K562 (cell line): ENCODE measurements at regions not wholly inside any gene's neighbourhood (a gene's known extent, or its start where the extent isn't known, plus 50 kb on each side); places are given as distances from the start of the nearest gene placed in this dataset.

ENCODE experiments used
- ATAC-seq: fragments of 200-7000 bp; cut with Tn5 transposase; 3 replicates; pipeline ENCODE4 v1.9.1; 2020; ENCODE audit warnings: moderate library complexity
- BruUV-seq: library from RNA; stranded (reverse); fragments of 400-500 nt; replicated peaks from 2 replicates; lab custom pipeline; 2021; lab: Mats Ljungman, UMichigan
- CTCF ChIA-PET: fragments of 300-600 bp; formaldehyde crosslinking; extraction: SDS; loops from one replicate; lab custom pipeline; 2021; ENCODE audit warnings: low intra/inter-chr PET ratio; lab: Yijun Ruan, JAX
- POLR2A ChIA-PET: fragments of 300-600, 350-650 bp; sonication (Branson Sonifier 250); formaldehyde crosslinking; extraction: SDS; loops from one replicate; lab custom pipeline; 2021; ENCODE audit warnings: antibody characterized with exemption, inconsistent platforms; lab: Yijun Ruan, JAX
- DNase-seq, 4 experiments: peaks; one replicate each; pipeline versions ENCODE4 v3.0.0 to v3.0.0-alpha.2; 2011 to 2018; ENCODE audit warnings: low spot score in 3 of 4, mixed read lengths in 3 of 4; ENCODE audit errors: extremely low read depth in 1 of 4
- FAIRE-seq: peaks from 2 replicates; lab custom pipeline; 2011; peaks lifted over from hg19 to GRCh38; lab: Jason Lieb, UNC
- H2AFZ ChIP-seq: 2 replicates; pipeline ENCODE4 v1.6.0; 2011; ENCODE audit warnings: low read depth, low read length, control low read depth, inconsistent platforms
- H3K27ac ChIP-seq: fragments of 200-600 bp; 3 replicates; pipeline ENCODE4 v1.8.0; 2011; ENCODE audit warnings: low read depth, mild to moderate bottlenecking, control low read depth, inconsistent platforms, low read length, moderate library complexity, mixed read lengths; ENCODE audit errors: extremely low read depth
- H3K27me3 ChIP-seq, 2 experiments: fragments of 300-600 bp in 1 of 2; 2 replicates in 1 of 2; 3 replicates in 1 of 2; pipeline versions ENCODE4 v1.6.0 to v1.8.0; 2011; ENCODE audit warnings: inconsistent platforms in 2 of 2, low read length in 2 of 2, mild to moderate bottlenecking in 1 of 2, mixed read lengths in 1 of 2, moderate library complexity in 1 of 2; ENCODE audit not compliant: control insufficient read depth in 2 of 2, insufficient read depth in 2 of 2
- H3K36me3 ChIP-seq: fragments of 300-600 bp; 3 replicates; pipeline ENCODE4 v1.8.0; 2011; ENCODE audit warnings: mild to moderate bottlenecking, low read length, inconsistent platforms; ENCODE audit not compliant: control insufficient read depth, insufficient read depth
- H3K4me1 ChIP-seq, 2 experiments: fragments of 200-600 bp in 1 of 2; replicated peaks in 1 of 2; 2 replicates in 1 of 2; 3 replicates in 1 of 2; pipeline versions ENCODE4 v1.5.1 to v1.8.0; 2011; ENCODE audit warnings: inconsistent platforms in 2 of 2, low read length in 2 of 2, mild to moderate bottlenecking in 1 of 2, mixed read lengths in 1 of 2, moderate library complexity in 1 of 2; ENCODE audit not compliant: control insufficient read depth in 2 of 2, insufficient read depth in 2 of 2
- H3K4me2 ChIP-seq: 2 replicates; pipeline ENCODE4 v1.6.1; 2011; ENCODE audit warnings: low read length, control low read depth, inconsistent platforms, mixed read lengths; ENCODE audit not compliant: insufficient read depth
- H3K4me3 ChIP-seq: fragments of 200-600 bp; sonication (generic), shearing (Covaris generic); 2 replicates; pipeline ENCODE4 v1.5.1; 2016; ENCODE audit warnings: control low read depth, inconsistent platforms
- H3K79me2 ChIP-seq: fragments of 200-600 bp; 3 replicates; pipeline ENCODE4 v1.8.0; 2011; ENCODE audit warnings: low read length, inconsistent platforms; ENCODE audit not compliant: control insufficient read depth, insufficient read depth
- H3K9ac ChIP-seq, 2 experiments: 2 replicates each; pipeline versions ENCODE4 v1.6.0 to v1.6.1; 2011; ENCODE audit warnings: low read depth in 2 of 2, low read length in 2 of 2, control low read depth in 1 of 2, inconsistent platforms in 1 of 2, mild to moderate bottlenecking in 1 of 2, mixed read lengths in 1 of 2; ENCODE audit not compliant: insufficient read depth in 1 of 2
- H3K9me1 ChIP-seq: one replicate; pipeline ENCODE4 v1.6.0; 2011; ENCODE audit warnings: inconsistent platforms, mild to moderate bottlenecking, low read length, moderate library complexity; ENCODE audit not compliant: control insufficient read depth, insufficient read depth
- H3K9me3 ChIP-seq: replicated peaks from 2 replicates; pipeline ENCODE4 v1.5.1; 2011; ENCODE audit warnings: low read depth, low read length, inconsistent platforms; ENCODE audit not compliant: control insufficient read depth, insufficient read depth
- H4K20me1 ChIP-seq: replicated peaks from 2 replicates; pipeline ENCODE4 v1.6.1; 2011; ENCODE audit warnings: low read length, inconsistent platforms, mixed read lengths; ENCODE audit not compliant: control insufficient read depth, insufficient read depth
- MYNN ChIP-seq, 2 experiments: sonication (generic); formaldehyde crosslinking in 1 of 2; IDR thresholded peaks; 2 replicates each; pipeline versions ENCODE4 v1.5.0 to v1.6.1; 2016 to 2020; ENCODE audit warnings: antibody characterized with exemption in 1 of 2, missing genetic modification reagents in 1 of 2
- TBP ChIP-seq: optimal IDR thresholded peaks from 2 replicates; pipeline ENCODE3; 2011; ENCODE audit warnings: low read depth, low read length, improper control_type of control experiment
- TGIF2 ChIP-seq: sonication (generic); formaldehyde crosslinking; IDR thresholded peaks from 2 replicates; pipeline ENCODE4 v1.8.1; 2022; ENCODE audit warnings: mild to moderate bottlenecking, missing genetic modification reagents, moderate library complexity
- THRA ChIP-seq: fragments of 450-650 bp; IDR thresholded peaks from 2 replicates; pipeline ENCODE4 v1.6.1; 2017; ENCODE audit warnings: mild to moderate bottlenecking, moderate library complexity
- ZNF518B ChIP-seq: fragments of 250-450 bp; sonication (Bioruptor Pico); IDR thresholded peaks from 2 replicates; pipeline ENCODE4 v1.5.0; 2021; ENCODE audit warnings: mild to moderate bottlenecking, moderate library complexity
- ZNF717 ChIP-seq: fragments of 250-450 bp; sonication (Bioruptor Pico); IDR thresholded peaks from 2 replicates; pipeline ENCODE4 v1.5.0; 2021
- ZNF780A ChIP-seq: fragments of 250-450 bp; sonication (Bioruptor Pico); IDR thresholded peaks from 2 replicates; pipeline ENCODE4 v1.5.0; 2021; ENCODE audit warnings: mild to moderate bottlenecking
- WGBS: fragments of 100-300 bp; shearing (Covaris generic); methylation state at CpG from one replicate; pipeline ENCODE4 v1.1.6; 2016; ENCODE audit warnings: low coverage, mixed read lengths; ENCODE audit not compliant: insufficient coverage; ENCODE audit errors: missing lambda C conversion rate; 5-methylcytosine and 5-hydroxymethylcytosine counted together
- in situ Hi-C: fragments of 300-500 bp; cut with MboI; formaldehyde crosslinking; loops from 4 replicates; pipeline ENCODE4 v1.15.0; 2018; ENCODE audit warnings: inconsistent platforms, mixed read lengths
- intact Hi-C: fragments of 100-400 bp; cut with micrococcal nuclease; formaldehyde crosslinking; loops from 2 replicates; pipeline ENCODE4 v1.14.2; 2022

- no peaks in the 10 kb centered on the region for H3K27me3 ChIP-seq
- H3K9me1 ChIP-seq, result no peaks in the 10 kb centered on the region
- in situ Hi-C loops (no loop called here), intact Hi-C loops (no loop called here)
- H3K4me1 ChIP-seq, result no peaks in the 10 kb centered on the region
- no peak overlapping the region for H3K4me3 ChIP-seq
- TF ChIP-seq MYNN (IDR thresholded peaks at IDR 0.05), result no peak
- no peak for TF ChIP-seq MYNN (CRISPR knock-in tag; IDR thresholded peaks at IDR 0.05)
- TF ChIP-seq THRA, result no peak
- no peak for TF ChIP-seq TBP
- no peak for TF ChIP-seq ZNF518B (CRISPR knock-in tag)
- no peak for TF ChIP-seq TGIF2 (CRISPR knock-in tag)
- TF ChIP-seq ZNF717 (CRISPR knock-in tag), result no peak
- TF ChIP-seq ZNF780A (CRISPR knock-in tag), result no peak
- ATAC-seq (no peak), FAIRE-seq (no peak), DNase-seq (no peak)
- H3K79me2 ChIP-seq, result no peaks in the 10 kb centered on the region
- no peaks in the 10 kb centered on the region for H3K36me3 ChIP-seq
- POLR2A ChIA-PET, result no interaction called here
- H3K4me2 ChIP-seq, result no peak overlapping the region
- CTCF ChIA-PET, result no interaction called here
- no peaks in the 10 kb centered on the region for H3K9me3 ChIP-seq
- BruUV-seq, result no TSS peak
- no peaks in the 10 kb centered on the region for H4K20me1 ChIP-seq
- H3K27ac ChIP-seq, result no peak overlapping the region
- H2AFZ ChIP-seq, result no peak overlapping the region
- H3K9ac ChIP-seq, result no peak overlapping the region
- WGBS, result 0% methylated on average over 1 of the region's 2 CpGs
These were observed 1446.2 kb downstream of the MAT2B start for GRCh38 chr5:164951570-164951969.
